ENCODE measurements at regions not wholly inside any gene's neighbourhood (a gene's known extent, or its start where the extent isn't known, plus 50 kb on each side); places are given as distances from the start of the nearest gene placed in this dataset.
"Not testable (repeated sequence)": the region's sequence is repeated elsewhere in the genome, so short reads cannot be mapped to it uniquely, and the experiment has no call there.

GRCh38 chr10:78664929-78665553 lies 403.7 kb upstream of the ZMIZ1 start:
- no peak for DNase-seq

- DNase-seq: no peak
Measured at GRCh38 chr10:78672918-78673317, 395.8 kb upstream of the ZMIZ1 start.

DNA sequence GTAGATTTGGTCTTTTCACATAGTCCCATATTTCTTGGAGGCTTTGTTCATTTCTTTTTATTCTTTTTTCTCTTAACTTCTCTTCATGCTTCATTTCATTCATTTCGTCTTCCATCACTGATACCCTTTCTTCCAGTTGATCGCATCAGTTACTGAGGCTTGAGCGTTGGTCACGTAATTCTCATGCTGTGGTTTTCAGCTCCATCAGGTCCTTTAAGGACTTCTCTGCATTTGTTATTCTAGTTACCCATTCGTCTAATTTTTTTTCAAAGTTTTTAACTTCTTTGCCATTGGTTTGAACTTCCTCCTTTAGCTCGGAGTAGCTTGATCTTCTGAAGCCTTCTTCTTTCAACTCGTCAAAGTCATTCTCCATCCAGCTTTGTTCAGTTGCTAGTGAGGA lies 387.6 kb upstream of the ZMIZ1 start:
- DNase-seq: not testable (repeated sequence)

DNA sequence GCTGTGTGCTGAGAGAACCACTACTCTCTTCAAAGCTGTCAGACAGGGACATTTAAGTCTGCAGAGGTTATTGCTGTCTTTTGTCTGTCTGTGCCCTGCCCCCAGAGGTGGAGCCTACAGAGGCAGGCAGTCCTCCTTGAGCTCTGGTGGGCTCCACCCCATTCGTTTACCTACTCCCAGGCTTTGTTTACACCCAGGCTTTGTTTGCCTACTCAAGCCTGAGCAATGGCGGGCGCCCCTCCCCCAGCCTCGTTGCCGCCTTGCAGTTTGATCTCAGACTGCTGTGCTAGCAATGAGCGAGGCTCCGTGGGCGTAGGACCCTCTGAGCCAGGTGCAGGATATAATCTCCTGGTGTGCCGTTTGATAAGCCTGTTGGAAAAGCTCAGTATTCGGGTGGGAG lies 386.8 kb upstream of the ZMIZ1 start:
- DNase-seq: not testable (repeated sequence)

GRCh38 chr10:78684947-78685346 lies 383.8 kb upstream of the ZMIZ1 start:
- DNase-seq: no peak

- no peak for DNase-seq
Measured at GRCh38 chr10:78685466-78686103, 383.2 kb upstream of the ZMIZ1 start.

DNA sequence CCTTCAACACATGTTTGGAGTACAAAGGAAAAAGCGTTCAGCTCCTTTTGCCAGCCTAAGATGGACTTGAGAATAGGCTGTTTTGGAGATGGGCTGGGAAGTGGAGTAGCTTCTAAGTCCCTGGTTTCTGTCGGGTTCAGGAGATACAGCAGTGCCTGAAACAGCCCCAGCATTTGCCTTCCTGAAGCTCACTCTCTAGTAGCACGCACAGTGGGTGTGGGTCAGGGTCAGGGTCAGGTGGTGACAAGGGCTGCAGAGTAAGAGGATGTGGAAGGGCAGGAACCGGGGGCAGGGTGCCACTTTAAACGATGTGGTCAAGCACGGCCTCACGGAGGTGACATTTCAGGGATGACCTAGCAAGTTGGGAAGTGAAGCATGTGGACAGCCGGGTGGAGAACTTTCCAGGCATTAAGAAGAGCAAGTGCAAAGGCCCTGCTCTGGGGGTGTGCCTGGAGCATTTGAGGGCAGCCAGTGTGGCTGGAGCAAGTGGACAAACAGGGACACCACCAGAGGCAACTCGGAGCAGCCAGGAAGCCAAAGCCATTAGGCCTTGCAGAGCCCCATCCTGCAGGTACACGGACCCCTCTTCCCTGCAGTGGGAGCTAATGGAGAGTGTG lies 382.2 kb upstream of the ZMIZ1 start:
- DNase-seq: no peak

DNA sequence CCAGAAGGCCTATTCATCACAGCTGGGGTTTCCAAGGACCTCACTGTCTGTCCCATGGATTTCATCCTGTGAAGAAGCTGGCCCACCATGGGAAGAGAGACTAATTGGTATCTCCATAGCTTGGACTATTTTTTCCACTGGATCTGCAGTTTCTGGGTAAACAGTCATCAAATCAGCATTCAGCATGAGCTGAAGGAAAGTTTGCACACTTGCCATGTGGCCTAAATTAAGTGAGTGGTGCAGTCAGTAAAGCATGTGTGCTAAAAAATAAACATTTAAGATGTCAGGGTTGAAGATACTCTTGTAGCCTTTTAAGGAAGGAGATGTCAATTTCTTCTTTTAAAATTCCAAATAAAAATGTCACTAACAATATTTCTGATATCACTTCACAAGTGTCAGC lies 381.1 kb upstream of the ZMIZ1 start:
- no peak for DNase-seq

GRCh38 chr10:78688230-78688900 lies 380.4 kb upstream of the ZMIZ1 start:
- DNase-seq: no peak

DNA sequence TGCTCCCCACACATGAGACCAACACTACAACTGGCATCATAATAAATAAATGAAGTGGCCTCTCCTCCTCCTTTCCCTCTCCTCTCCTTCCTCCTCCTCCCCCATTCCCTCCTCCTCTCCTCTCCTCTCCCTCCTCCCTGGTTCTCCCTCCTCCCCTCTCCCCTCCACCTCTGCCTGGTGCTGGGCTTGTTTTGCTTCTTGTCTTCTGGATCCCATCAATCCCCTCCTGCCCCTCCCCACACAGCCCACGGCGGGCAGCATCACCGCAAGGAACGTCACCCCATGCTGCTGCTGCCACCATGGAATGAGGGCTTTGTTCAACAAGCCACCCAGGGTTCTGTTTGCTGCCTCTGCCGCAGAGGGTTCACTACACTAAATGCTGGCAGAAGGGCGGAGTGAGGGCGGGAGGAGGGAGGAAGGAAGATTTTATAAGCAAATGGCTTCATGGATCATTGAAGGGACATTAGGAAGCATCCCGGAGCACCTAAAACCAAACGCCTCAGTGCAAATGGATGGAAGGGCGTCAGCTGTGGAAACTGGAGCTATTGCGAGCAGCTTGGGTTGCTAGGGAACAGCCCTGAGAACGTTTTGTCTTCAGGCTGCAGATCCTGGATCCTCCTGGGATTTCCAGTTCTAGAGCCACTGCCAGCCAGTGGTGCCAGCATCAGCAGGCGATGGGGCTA lies 379.7 kb upstream of the ZMIZ1 start:
- no peak for DNase-seq

DNA sequence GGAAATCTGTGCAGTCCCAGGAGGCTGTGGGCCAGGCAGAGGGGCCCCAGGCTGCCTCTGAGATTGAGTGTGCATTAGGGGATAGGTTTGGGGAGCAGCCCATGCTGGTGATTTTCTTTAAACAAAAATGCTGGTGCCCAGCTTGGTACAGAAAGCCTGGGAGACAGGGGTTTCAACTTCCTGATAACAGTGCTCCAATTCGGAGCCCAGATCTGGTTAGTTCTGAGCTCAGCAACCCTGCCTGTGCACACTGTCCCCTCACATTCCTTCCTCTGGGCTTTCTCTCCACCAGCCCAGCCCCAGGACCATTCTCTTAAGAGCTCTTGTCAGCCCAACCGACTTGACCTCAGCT lies 379.2 kb upstream of the ZMIZ1 start:
- no peak for DNase-seq

DNA sequence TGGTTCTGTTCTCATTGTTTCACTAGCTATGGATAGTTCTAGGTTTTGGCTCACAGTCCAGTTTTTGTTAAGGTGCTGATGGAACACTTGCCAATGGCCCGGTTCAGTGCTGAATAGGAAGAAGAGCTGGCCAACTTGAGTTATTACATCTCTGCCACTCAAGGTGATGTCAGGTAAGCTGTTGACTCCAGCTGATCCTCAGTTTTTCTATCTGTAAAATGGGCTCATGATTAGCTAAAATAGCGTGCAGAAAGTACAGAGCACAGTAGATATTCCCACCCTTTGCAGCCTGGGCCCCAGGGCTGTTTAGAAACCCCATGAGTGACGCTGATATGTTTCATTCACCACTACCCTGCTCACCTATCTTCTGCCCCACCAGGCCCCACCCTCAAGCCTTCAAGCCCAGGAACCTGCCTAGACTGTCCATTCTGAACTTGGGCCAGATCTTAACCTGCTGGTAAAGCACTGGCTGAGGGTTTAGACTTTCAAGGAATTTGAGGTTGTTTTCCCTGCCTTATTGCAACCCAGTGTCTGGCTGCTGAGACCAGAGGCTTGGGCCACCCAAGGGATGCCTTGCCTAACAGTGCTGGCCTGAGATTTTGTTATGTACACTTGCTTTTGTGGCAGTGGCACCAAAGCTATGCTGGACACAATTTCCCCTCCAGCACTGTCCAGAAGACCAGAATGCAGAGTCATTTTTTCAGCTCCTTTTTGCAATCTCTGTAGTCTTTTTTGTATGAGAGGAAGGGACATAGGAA lies 378.2 kb upstream of the ZMIZ1 start:
- no peak for DNase-seq

DNA sequence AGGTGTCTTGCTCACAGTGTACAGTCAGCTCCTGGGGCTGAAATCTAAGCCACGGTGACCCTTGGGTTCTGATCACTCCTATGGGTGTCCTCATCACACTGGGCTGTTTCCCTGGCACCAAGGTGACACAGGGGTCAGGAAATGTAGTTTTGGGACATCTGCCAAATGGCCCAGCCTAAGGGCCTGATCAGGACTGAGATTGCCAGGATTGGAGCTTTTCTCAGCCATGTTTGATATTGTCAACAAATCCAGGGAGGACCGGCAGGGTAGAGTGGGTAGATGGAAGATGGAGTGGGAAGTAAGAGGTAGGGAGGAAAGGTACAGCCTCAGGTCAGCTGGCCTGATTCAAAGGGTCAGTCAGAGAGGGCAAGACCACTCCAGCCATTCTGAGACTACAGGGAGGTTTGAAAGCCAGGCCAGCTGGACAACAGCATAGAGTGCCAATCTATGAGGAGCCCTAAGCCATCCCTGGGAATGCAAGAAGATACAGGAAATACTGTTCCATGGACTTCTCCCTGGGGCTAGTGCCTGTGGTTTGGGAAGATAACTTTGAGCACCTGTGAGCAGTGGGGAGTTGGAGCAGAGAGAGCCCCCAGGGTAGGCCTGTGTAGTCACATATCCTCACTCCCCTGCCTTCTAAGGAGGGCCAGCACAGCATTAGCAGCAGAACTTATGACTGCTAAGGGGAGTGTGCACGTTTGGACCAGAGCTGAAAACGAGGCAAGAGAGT lies 377.3 kb upstream of the ZMIZ1 start:
- no peak for DNase-seq

- no peak for DNase-seq
Measured at GRCh38 chr10:78692071-78692470, 376.7 kb upstream of the ZMIZ1 start.

DNA sequence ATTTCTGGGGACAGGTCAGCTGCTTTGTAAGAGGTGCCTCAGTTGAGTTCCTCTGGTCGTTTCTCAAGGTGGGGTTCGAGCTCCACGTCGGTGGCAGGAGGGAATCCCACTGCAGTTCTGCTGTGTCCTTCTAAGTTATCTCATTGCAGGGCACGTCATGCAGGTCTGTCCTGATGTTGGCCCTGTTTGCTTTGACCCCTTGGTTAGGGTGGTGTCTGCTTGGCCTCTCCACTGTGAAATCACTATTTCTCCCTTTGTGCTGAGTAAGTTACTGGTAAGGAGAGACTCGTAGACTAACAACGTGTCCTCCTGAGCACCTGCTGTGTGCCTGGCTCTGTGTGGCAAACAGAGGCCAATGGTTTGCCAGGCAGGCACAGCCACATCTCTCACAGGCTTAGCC lies 372.9 kb upstream of the ZMIZ1 start:
- DNase-seq: no peak

- DNase-seq: no peak
Measured at GRCh38 chr10:78696791-78697395, 371.9 kb upstream of the ZMIZ1 start.

DNA sequence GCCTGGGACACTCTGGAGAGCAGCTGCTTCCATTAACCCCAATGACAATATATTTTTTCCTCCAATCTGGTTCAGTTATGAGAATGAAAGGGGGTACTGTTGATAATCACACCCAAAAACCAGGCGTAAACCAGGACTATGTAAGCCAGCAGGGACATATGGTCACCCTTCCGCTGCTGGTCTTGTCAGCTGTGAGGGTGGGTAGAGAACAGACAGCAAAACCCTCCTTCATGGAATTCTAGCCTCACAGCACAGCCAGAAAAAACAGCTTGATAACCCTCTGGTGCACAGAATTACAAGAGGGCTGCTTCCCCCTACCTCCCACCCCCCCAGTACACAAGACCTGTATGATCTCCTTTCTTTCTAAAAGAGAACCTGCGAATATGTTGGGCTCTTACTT lies 368.8 kb upstream of the ZMIZ1 start:
- DNase-seq: no peak

- DNase-seq: no peak
Measured at GRCh38 chr10:78700413-78700812, 368.4 kb upstream of the ZMIZ1 start.

DNA sequence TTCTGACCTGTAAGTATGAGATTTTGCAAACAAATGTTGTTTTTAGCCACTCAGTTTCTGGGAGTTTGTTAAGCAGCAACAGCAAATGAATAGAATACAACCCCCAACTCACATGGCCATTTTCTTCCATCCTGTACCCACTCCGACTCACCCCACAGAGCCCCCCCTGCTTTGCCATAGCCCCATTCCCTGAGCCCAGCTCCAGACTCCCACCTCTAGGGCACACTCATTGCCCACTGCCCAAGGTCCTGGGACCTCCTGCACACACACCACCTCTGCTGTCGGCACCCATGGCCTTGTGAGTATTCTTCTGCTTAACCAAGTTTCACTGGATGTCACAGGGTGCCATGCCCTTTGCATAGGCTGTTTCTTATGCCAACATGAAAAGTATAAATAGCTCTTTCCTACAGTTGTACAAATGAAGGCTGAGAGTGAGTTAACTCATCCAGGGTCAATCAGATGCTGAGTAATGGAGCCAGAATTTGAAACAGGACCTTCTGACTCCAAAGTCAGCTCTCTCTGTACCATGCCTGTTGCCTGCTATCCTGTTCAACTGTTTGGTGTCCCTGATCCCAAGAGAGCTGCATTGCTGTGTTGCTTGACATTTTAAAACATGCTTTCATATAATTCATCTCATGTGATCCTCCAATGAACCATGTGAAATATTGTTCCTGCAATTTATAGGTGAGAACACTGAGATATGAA lies 367.8 kb upstream of the ZMIZ1 start:
- no peak for DNase-seq

- no peak for DNase-seq
Measured at GRCh38 chr10:78702186-78702585, 366.6 kb upstream of the ZMIZ1 start.

GRCh38 chr10:78702876-78703275 lies 365.9 kb upstream of the ZMIZ1 start:
- DNase-seq: no peak

Data from activated CD4-positive, alpha-beta T cell treated with anti-CD3 and anti-CD28 coated beads for 1 hour (primary cell).